ENCODE measurements at regions not wholly inside any gene's neighbourhood (a gene's known extent, or its start where the extent isn't known, plus 50 kb on each side); places are given as distances from the start of the nearest gene placed in this dataset.

GRCh38 chr10:63042256-63042655, 90.9 kb upstream of the NRBF2 start:
- TF ChIP-seq CTCF (IDR thresholded peaks at IDR 0.05; ENCODE audit: insufficient read depth, low read depth, low read length) (no peak), EZH2 (IDR thresholded peaks at IDR 0.05; ENCODE audit: insufficient read depth, low read length) (no peak)
